Aorta (tissue), 5 donors: ENCODE measurements at regions not wholly inside any gene's neighbourhood (a gene's known extent, or its start where the extent isn't known, plus 50 kb on each side); places are given as distances from the start of the nearest gene placed in this dataset.

Experiments
- ATAC-seq: fragments of 200-7000 bp; cut with Tn5 transposase; one replicate; pipeline ENCODE4 v1.9.1; 2022; ENCODE audit warnings: moderate library complexity; ENCODE audit not compliant: low FRiP score
- DNase-seq, 2 donors: peaks; one replicate each; pipeline ENCODE4 v3.0.0-alpha.2; 2020
- H3K27ac ChIP-seq, 2 donors: one replicate each; pipeline ENCODE4 v1.5.1; 2013; ENCODE audit warnings: low read length in 2 of 2, mild to moderate bottlenecking in 2 of 2, moderate library complexity in 2 of 2, control low read depth in 1 of 2, inconsistent platforms in 1 of 2, low read depth in 1 of 2
- H3K27me3 ChIP-seq, 2 donors: one replicate each; pipeline ENCODE4 v1.6.1; 2013; ENCODE audit warnings: control low read depth in 1 of 2, low read length in 1 of 2, mild to moderate bottlenecking in 1 of 2, moderate library complexity in 1 of 2; ENCODE audit not compliant: insufficient read depth in 2 of 2, control insufficient read depth in 1 of 2
- H3K36me3 ChIP-seq, 2 donors: one replicate each; pipeline ENCODE4 v1.6.1; 2013; ENCODE audit warnings: control low read depth in 1 of 2, low read length in 1 of 2, mild to moderate bottlenecking in 1 of 2; ENCODE audit not compliant: insufficient read depth in 2 of 2, control insufficient read depth in 1 of 2
- H3K4me1 ChIP-seq, 2 donors: one replicate each; pipeline ENCODE4 v1.6.1; 2013; ENCODE audit warnings: low read length in 2 of 2, control low read depth in 1 of 2, mild to moderate bottlenecking in 1 of 2, moderate library complexity in 1 of 2; ENCODE audit not compliant: insufficient read depth in 2 of 2, control insufficient read depth in 1 of 2
- H3K4me3 ChIP-seq, 2 donors: one replicate each; pipeline ENCODE4 v1.5.1; 2013; ENCODE audit warnings: low read length in 2 of 2, control low read depth in 1 of 2, mild to moderate bottlenecking in 1 of 2
- H3K9me3 ChIP-seq: one replicate; pipeline ENCODE4 v1.6.1; 2013; ENCODE audit warnings: mild to moderate bottlenecking, low read length; ENCODE audit not compliant: control insufficient read depth
- WGBS, 2 donors: extraction: QIAGEN DNeasy Blood & Tissue Kit; methylation state at CpG; one replicate each; pipeline ENCODE4 v1.1.7; 2013; 5-methylcytosine and 5-hydroxymethylcytosine counted together
- intact Hi-C, 2 donors: fragments of 100-400 bp; cut with DNase I; formaldehyde crosslinking; loops; one replicate each; pipeline versions ENCODE4 v1.14.2 to v1.15.0; 2022
- donor health status: healthy with polysubstance abuse.
- donor health status: Bipolar disorder and iron deficiency.
- donor health status: DM: no; HTN: no; CAD: no.
- donor health status: DM: no; HTN: no; CAD: no.
- donor health status: DM: yes; HTN: yes; CAD: no.

GRCh38 chr6:167643223-167643622 lies 183.5 kb upstream of the AFDN start:
- Histone ChIP-seq H3K4me3 (no peak overlapping the region), H3K27me3 (no peaks in the 10 kb centered on the region), H3K4me1 (no peaks in the 10 kb centered on the region), H3K27ac (no peak overlapping the region), H3K9me3 (no peaks in the 10 kb centered on the region), H3K36me3 (no peaks in the 10 kb centered on the region)
- DNase-seq: peak in 1 of 2 donors; percentile 10
- intact Hi-C loops: no loop called here
- ATAC-seq: no peak
- WGBS, 2 donors: 97 to 98% methylated on average over 9 of the region's 9 CpGs

- no peak overlapping the region for H3K27ac ChIP-seq
- H3K27me3 ChIP-seq: no peaks in the 10 kb centered on the region
- intact Hi-C loops: no loop called here
- ATAC-seq (no peak), DNase-seq (peak in 1 of 2 donors; percentile 39)
- H3K9me3 ChIP-seq: no peaks in the 10 kb centered on the region
- WGBS, 2 donors: 93 to 95% methylated on average over 11 of the region's 11 CpGs
- no peak overlapping the region for H3K4me3 ChIP-seq
- H3K36me3 ChIP-seq: no peaks in the 10 kb centered on the region
- H3K4me1 ChIP-seq: no peaks in the 10 kb centered on the region
These were observed 183.0 kb upstream of the AFDN start for GRCh38 chr6:167643716-167644115.

- no peaks in the 10 kb centered on the region for H3K36me3 ChIP-seq
- no peak overlapping the region for H3K27ac ChIP-seq
- H3K4me1 ChIP-seq: no peaks in the 10 kb centered on the region
- DNase-seq (peak in 1 of 2 donors; percentile 37), ATAC-seq (peak; percentile 15)
- no peaks in the 10 kb centered on the region for H3K27me3 ChIP-seq
- H3K4me3 ChIP-seq: no peak overlapping the region
- no peaks in the 10 kb centered on the region for H3K9me3 ChIP-seq
- WGBS, 2 donors: 45 to 62% methylated on average over 21 of the region's 21 CpGs
- intact Hi-C loops: no loop called here
These were observed 182.1 kb upstream of the AFDN start for GRCh38 chr6:167644412-167645132.

DNA sequence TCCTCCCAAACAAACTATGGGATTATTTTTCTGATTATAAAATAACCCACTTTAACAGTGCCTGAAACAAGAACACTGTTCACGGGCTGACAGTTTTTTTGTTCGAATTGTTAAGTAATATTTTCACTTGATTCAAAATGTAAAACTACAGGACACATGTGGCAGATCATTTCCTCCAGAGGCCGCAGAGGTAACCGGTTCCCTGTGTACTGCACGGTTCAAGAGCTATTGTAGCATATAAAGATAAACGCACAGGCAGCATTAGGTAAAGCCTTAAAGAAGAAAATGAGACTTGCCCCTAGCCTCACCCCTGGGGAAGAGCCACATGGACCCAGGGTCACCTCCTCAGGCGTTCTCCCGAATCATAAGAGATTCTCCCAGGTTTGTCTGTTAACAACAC lies 181.3 kb upstream of the AFDN start:
- Histone ChIP-seq H3K36me3 (no peaks in the 10 kb centered on the region), H3K4me3 (no peak overlapping the region), H3K4me1 (no peaks in the 10 kb centered on the region), H3K27me3 (no peaks in the 10 kb centered on the region), H3K27ac (no peak overlapping the region), H3K9me3 (no peaks in the 10 kb centered on the region)
- 77 to 88% methylated on average over 8 of the region's 8 CpGs for WGBS, 2 donors
- intact Hi-C loops: no loop called here
- no peak for ATAC-seq
- DNase-seq: no peak

DNA sequence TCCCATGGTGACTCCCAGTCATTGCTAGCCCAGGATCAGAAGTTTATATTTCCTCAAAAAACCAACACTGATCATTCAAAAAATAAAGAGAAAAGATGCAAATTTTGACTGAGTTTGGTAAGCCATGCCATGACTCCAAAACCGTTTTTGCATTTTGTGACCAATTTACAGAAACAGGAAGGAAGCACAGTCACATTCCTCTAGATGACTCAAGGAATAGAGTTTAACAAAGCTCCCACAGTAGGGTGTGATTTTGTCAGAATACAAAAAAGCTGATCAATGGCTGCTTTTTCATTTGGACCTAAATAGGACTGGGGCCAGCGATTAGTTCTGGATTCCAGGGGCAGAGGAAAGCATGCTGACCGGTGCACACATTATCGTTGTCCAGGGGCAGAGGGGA lies 179.4 kb upstream of the AFDN start:
- no peak overlapping the region for H3K27ac ChIP-seq
- H3K36me3 ChIP-seq: no peaks in the 10 kb centered on the region
- no peak overlapping the region for H3K4me3 ChIP-seq
- DNase-seq (no peak), ATAC-seq (no peak)
- no peaks in the 10 kb centered on the region for H3K27me3 ChIP-seq
- no peaks in the 10 kb centered on the region for H3K4me1 ChIP-seq
- 79 to 81% methylated on average over 4 of the region's 4 CpGs for WGBS, 2 donors
- no peaks in the 10 kb centered on the region for H3K9me3 ChIP-seq
- intact Hi-C loops: no loop called here

DNA sequence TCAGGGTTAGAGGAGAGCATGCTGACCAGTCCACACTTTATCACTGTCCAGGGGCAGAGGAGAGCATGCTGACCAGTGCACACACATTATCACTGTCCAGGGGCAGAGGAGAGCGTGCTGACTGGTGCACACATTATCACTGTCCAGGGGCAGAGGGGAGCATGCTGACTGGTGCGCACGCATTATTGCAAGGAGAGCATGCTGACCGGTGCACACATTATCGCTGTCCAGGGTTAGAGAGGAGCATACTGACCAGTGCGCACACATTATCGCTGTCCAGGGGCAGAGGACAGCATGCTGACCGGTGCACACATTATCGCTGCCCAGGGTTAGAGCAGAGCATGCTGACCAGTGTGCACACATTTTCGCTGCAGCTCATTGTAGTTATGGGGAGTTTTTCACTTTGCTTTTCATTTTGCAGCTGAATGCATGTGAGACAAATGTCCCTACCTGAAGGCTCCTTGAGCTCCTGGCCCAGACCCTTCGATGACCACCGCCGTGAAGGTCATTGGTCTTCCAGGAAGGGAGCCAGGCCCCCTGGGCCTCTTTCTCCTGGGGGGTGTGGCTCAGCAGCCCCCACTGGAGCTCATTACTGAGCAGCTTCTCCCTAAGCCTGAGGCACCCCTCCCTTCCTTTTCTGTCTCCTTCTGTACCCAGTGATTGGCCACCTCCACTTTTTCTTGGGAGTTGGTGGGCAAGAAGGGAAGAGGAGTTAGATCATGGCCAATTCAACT lies 178.8 kb upstream of the AFDN start:
- no peaks in the 10 kb centered on the region for H3K36me3 ChIP-seq
- intact Hi-C loops: no loop called here
- H3K4me1 ChIP-seq: no peaks in the 10 kb centered on the region
- ATAC-seq (no peak), DNase-seq (peak in 1 of 2 donors; percentile 15)
- no peaks in the 10 kb centered on the region for H3K9me3 ChIP-seq
- no peak overlapping the region for H3K27ac ChIP-seq
- no peak overlapping the region for H3K4me3 ChIP-seq
- WGBS, 2 donors: 93 to 95% methylated on average over 13 of the region's 13 CpGs
- H3K27me3 ChIP-seq: no peaks in the 10 kb centered on the region

- no peaks in the 10 kb centered on the region for H3K4me1 ChIP-seq
- no peaks in the 10 kb centered on the region for H3K9me3 ChIP-seq
- no peaks in the 10 kb centered on the region for H3K27me3 ChIP-seq
- no peak for DNase-seq
- no peaks in the 10 kb centered on the region for H3K36me3 ChIP-seq
- ATAC-seq: no peak
- no peak overlapping the region for H3K27ac ChIP-seq
- 89 to 91% methylated on average over 13 of the region's 13 CpGs for WGBS, 2 donors
- intact Hi-C loops: no loop called here
- H3K4me3 ChIP-seq: no peak overlapping the region
These were observed 178.0 kb upstream of the AFDN start for GRCh38 chr6:167648501-167649278.

- no peak for ATAC-seq
- Histone ChIP-seq H3K27ac (no peak overlapping the region), H3K9me3 (no peaks in the 10 kb centered on the region), H3K4me1 (no peaks in the 10 kb centered on the region), H3K4me3 (no peak overlapping the region), H3K27me3 (no peaks in the 10 kb centered on the region), H3K36me3 (no peaks in the 10 kb centered on the region)
- intact Hi-C loops: no loop called here
- WGBS, 2 donors: 96 to 97% methylated on average over 8 of the region's 8 CpGs
- DNase-seq: no peak
These were observed 177.2 kb upstream of the AFDN start for GRCh38 chr6:167649476-167649875.
